AG04450 (cell line): ENCODE measurements at regions not wholly inside any gene's neighbourhood (a gene's known extent, or its start where the extent isn't known, plus 50 kb on each side); places are given as distances from the start of the nearest gene placed in this dataset.

ENCODE experiments used
- CTCF ChIA-PET: fragments of 300-600, 350-600 bp; formaldehyde crosslinking; extraction: SDS; loops from one replicate; lab custom pipeline; 2022; ENCODE audit warnings: antibody characterized with exemption, inconsistent platforms; lab: Charles Lee
- POLR2A ChIA-PET: fragments of 350-600 bp; formaldehyde crosslinking; extraction: SDS; loops from one replicate; lab custom pipeline; 2021; ENCODE audit warnings: antibody characterized with exemption, inconsistent platforms; lab: Yijun Ruan, JAX
- DNase-seq: peaks from one replicate; pipeline ENCODE4 v3.0.0-alpha.2; 2011; ENCODE audit warnings: low read depth, low spot score
- H3K27ac ChIP-seq: one replicate; pipeline ENCODE4 v1.5.1; 2012; ENCODE audit warnings: low read depth, low read length, control low read depth
- H3K27me3 ChIP-seq: one replicate; pipeline ENCODE4 v1.6.0; 2012; ENCODE audit warnings: low read length; ENCODE audit not compliant: control insufficient read depth, insufficient read depth
- H3K4me3 ChIP-seq: 2 replicates; pipeline ENCODE4 v1.5.1; 2011; ENCODE audit warnings: mild to moderate bottlenecking, low read depth, low read length, control low read depth
- H3K9me3 ChIP-seq: 2 replicates; pipeline ENCODE4 v1.5.1; 2012; ENCODE audit warnings: low read length; ENCODE audit not compliant: control insufficient read depth, insufficient read depth
- CTCF ChIP-seq: IDR thresholded peaks from 2 replicates; pipeline ENCODE4 v1.5.1; 2011; ENCODE audit warnings: low read depth, low read length, control low read depth, inconsistent platforms

DNA sequence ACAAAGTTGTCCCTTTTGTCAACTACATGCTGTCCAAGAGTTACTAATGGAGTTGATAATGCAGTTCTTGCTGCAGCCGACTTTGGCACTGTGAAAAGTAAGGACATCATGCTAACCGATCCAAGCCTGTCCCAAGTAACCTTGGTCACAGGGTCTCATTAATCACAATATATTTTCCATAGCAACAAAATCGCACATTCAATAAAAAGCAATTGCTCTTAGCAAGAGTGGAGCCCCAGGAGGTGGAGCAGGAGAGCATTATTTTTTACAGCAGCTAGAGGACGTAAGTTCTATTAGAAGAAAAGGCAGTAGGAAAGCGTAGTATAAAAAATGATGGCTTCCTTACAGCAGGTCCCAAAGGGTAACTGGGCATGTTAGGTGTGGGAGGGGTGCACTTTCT, 570.3 kb downstream of the EBF1 start:
- ChIA-PET POLR2A (no interaction called here), CTCF (no interaction called here)
- H3K27ac ChIP-seq: no peak overlapping the region
- no peaks in the 10 kb centered on the region for H3K9me3 ChIP-seq
- no peak for DNase-seq
- no peak overlapping the region for H3K4me3 ChIP-seq
- no peaks in the 10 kb centered on the region for H3K27me3 ChIP-seq
- no peak for TF ChIP-seq CTCF

DNA sequence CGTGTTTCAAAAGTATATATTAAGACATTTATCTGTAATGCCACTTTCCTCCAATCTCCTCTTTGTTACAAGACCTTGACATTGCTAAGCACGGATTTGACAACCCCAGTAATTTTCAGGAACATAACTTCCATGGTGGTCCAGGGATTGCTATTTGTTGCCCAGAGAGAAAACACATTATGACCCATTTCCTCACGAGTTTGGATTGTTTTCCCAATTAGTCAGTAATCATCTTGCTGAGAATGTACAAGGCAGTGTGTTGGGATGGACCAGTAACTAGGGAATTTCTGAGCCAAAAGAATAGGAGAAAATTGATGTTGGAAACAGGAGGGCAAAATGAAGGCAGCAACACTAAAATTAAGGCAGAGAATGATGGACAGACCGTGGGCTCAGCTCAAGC, 574.1 kb downstream of the EBF1 start:
- TF ChIP-seq CTCF: no peak
- no peaks in the 10 kb centered on the region for H3K27me3 ChIP-seq
- no peak for DNase-seq
- H3K27ac ChIP-seq: no peak overlapping the region
- ChIA-PET POLR2A (no interaction called here), CTCF (no interaction called here)
- H3K4me3 ChIP-seq: no peak overlapping the region
- no peaks in the 10 kb centered on the region for H3K9me3 ChIP-seq

GRCh38 chr5:158524070-158524469, 575.6 kb downstream of the EBF1 start:
- Histone ChIP-seq H3K27ac (no peak overlapping the region), H3K27me3 (no peaks in the 10 kb centered on the region), H3K9me3 (no peaks in the 10 kb centered on the region), H3K4me3 (no peak overlapping the region)
- ChIA-PET CTCF (no interaction called here), POLR2A (interaction anchor here (0.7 kb wide), 1 partner anchor 14 kb away, joined by 4 read pairs; no protein-coding TSS in a partner anchor)
- no peak for DNase-seq
- no peak for TF ChIP-seq CTCF

DNA sequence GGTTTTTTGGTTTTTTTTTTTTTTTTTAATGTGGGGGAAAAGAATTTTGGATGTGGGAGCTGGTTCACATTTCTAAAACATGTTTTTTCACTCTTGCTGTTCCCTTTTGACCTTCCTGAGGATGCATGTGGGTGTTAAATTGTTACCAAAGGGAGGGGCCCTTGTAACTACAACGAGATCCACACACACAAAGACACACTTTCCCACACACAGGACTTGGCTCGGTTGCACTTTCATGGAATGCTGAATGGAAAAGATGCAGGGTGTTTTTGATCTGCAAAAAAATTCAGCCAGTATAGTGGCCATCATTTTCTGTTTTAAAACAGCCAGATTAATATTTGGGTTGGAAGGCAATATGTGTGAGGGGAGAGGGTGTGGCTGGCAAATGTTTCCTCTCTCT, 576.9 kb downstream of the EBF1 start:
- POLR2A ChIA-PET: no interaction called here
- CTCF ChIA-PET: no interaction called here
- Histone ChIP-seq H3K27ac (no peak overlapping the region), H3K9me3 (no peaks in the 10 kb centered on the region), H3K4me3 (no peak overlapping the region), H3K27me3 (no peaks in the 10 kb centered on the region)
- no peak for TF ChIP-seq CTCF
- no peak for DNase-seq

DNA sequence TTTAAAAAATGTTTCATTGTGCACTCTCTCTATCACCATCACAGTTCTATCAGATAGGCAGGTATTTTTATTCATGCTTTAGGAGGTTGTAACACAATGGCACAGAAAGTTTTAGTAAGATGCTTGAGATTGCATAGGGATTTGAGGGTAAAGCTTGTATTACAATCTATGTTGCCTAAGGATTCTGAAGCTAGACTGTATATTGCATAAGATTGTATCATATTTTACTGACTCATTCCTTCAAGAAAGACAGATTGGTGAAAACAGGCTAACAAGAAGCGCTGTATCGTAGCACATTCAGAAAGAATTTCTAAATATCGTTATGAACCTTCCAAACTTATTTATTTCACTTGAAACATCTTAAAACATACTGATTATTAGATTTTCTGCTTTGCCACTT, 577.7 kb downstream of the EBF1 start:
- H3K27ac ChIP-seq: no peak overlapping the region
- no peaks in the 10 kb centered on the region for H3K27me3 ChIP-seq
- no peak overlapping the region for H3K4me3 ChIP-seq
- DNase-seq: no peak
- POLR2A ChIA-PET: no interaction called here
- no peaks in the 10 kb centered on the region for H3K9me3 ChIP-seq
- no peak for TF ChIP-seq CTCF
- CTCF ChIA-PET: no interaction called here
